ENCODE measurements at regions not wholly inside any gene's neighbourhood (a gene's known extent, or its start where the extent isn't known, plus 50 kb on each side); places are given as distances from the start of the nearest gene placed in this dataset.

- ATAC-seq (no peak), DNase-seq (no peak)
- H3K36me3 ChIP-seq (replicated peaks in 1 of 2; ENCODE audit: insufficient read depth in 1 of 2, low read depth in 2 of 2), result no peaks in the 10 kb centered on the region
- H3K27ac ChIP-seq, result no peak overlapping the region
- intact Hi-C loops (cut with DNase I), result no loop called here
- 80 to 87% methylated on average over 22 to 29 of the region's 32 CpGs for WGBS, 2 donors
- H3K4me3 ChIP-seq, result no peak overlapping the region
- H3K4me1 ChIP-seq, result no peaks in the 10 kb centered on the region
- TF ChIP-seq CTCF (IDR thresholded peaks at IDR 0.05) (no peak), POLR2A (IDR thresholded peaks at IDR 0.05) (no peak)
- H3K9me3 ChIP-seq, result no peaks in the 10 kb centered on the region
- no peaks in the 10 kb centered on the region for H3K27me3 ChIP-seq
These were observed 84.6 kb upstream of the ZNF254 start for GRCh38 chr19:24002256-24002945.

GRCh38 chr19:24003537-24003936 is 83.5 kb upstream of the ZNF254 start:
- H3K9me3 ChIP-seq, result no peaks in the 10 kb centered on the region
- ATAC-seq, result no peak
- DNase-seq, result no peak
- no peak overlapping the region for H3K27ac ChIP-seq
- intact Hi-C loops (cut with DNase I), result no loop called here
- H3K4me3 ChIP-seq, result no peak overlapping the region
- no peaks in the 10 kb centered on the region for H3K27me3 ChIP-seq
- no peaks in the 10 kb centered on the region for H3K4me1 ChIP-seq
- no peaks in the 10 kb centered on the region for H3K36me3 ChIP-seq (replicated peaks in 1 of 2; ENCODE audit: insufficient read depth in 1 of 2, low read depth in 2 of 2)
- 85 to 92% methylated on average over 11 to 12 of the region's 19 CpGs for WGBS, 2 donors
- TF ChIP-seq CTCF (IDR thresholded peaks at IDR 0.05), result no peak
- TF ChIP-seq POLR2A (IDR thresholded peaks at IDR 0.05), result no peak

DNA sequence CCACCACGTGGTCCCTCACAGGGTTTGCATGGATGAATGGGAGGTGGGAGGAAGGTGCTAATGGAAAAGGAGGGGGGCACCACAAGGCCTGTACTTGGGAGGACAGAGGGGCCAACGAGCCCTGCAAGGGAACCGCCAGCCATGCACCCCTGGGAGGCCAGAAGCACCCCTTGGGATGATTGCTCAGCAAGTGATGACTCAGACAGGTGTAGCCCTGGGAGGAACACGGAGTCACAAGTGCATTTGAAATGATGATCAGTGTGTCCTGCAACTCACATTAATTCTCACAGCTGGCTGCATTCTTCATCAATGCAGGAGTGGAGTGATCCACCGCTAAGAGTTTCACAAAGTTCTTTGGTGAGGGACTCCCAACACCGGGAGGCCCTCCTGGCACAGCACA is 82.8 kb upstream of the ZNF254 start:
- Histone ChIP-seq H3K36me3 (replicated peaks in 1 of 2; ENCODE audit: insufficient read depth in 1 of 2, low read depth in 2 of 2) (no peaks in the 10 kb centered on the region), H3K27ac (no peak overlapping the region), H3K4me3 (no peak overlapping the region), H3K27me3 (no peaks in the 10 kb centered on the region), H3K9me3 (no peaks in the 10 kb centered on the region), H3K4me1 (no peaks in the 10 kb centered on the region)
- ATAC-seq (no peak), DNase-seq (no peak)
- 59 to 76% methylated on average over 5 to 6 of the region's 6 CpGs for WGBS, 2 donors
- intact Hi-C loops (cut with DNase I), result no loop called here
- no peak for TF ChIP-seq CTCF (IDR thresholded peaks at IDR 0.05)
- TF ChIP-seq POLR2A (IDR thresholded peaks at IDR 0.05), result no peak

DNA sequence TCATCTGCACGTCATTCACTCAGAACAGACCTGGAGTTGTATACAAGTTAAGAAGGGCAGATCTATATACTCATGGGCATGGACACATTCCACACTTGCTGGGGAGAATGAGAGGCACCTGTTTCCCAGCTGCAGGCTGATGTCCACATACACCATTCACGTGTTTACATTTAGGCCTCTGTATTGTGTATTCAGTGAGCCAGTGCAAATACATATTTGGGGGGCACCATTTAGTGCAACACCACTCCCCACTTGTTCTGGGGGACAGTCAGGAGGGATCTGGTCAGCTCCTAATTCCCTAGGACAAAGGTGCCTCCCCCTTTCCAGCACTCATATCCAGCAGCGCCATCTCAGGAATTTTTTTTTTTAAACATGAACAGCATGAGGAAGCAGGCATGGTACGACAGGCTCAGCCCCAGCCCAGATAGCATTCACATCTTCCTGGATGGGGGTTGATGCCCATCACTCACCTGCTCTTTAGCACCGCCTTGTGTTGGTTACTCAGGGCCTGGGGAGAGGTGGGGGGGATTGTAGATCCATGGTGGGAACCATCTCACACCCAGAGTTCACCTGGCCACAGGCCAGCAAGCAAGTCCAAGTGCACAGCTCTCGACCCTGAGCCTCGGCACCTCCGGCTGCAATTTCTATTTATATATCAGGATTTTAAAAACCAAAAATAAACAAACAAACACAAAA is 56.9 kb upstream of the ZNF254 start:
- Histone ChIP-seq H3K4me1 (peaks cover 10% of the 10 kb centered on the region), H3K36me3 (replicated peaks in 1 of 2; ENCODE audit: insufficient read depth in 1 of 2, low read depth in 2 of 2) (no peaks in the 10 kb centered on the region), H3K27ac (no peak overlapping the region), H3K4me3 (no peak overlapping the region), H3K9me3 (no peaks in the 10 kb centered on the region), H3K27me3 (no peaks in the 10 kb centered on the region)
- no peak for ATAC-seq
- TF ChIP-seq POLR2A (IDR thresholded peaks at IDR 0.05) (no peak), CTCF (IDR thresholded peaks at IDR 0.05) (no peak)
- 53 to 56% methylated on average over 8 of the region's 8 CpGs for WGBS, 2 donors
- intact Hi-C loops (cut with DNase I), result no loop called here
- DNase-seq, result no peak

Measured in body of pancreas (tissue), 4 donors.